ENCODE measurements at regions not wholly inside any gene's neighbourhood (a gene's known extent, or its start where the extent isn't known, plus 50 kb on each side); places are given as distances from the start of the nearest gene placed in this dataset.

DNA sequence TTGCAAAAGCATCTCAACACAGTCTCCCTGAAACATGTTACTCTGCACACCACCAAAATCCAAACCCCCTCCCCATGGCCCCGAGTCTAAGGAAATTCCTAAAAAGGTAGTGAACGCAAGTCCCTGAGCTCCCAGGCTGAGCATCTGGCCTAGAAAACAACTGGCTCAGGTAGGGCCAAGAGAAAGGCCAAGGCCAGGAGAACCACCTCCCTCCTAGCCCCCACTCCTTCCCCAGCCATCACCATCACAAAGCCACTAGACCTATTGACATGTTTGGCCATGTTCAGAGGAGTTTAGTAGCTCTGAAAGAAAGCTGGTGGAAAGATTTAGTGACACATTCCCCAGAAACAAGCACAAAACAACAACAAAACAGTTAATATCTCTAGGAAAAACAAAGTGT is 220.0 kb upstream of the PSMD7 start:
- Histone ChIP-seq H3K36me3 (ENCODE audit: control insufficient read depth, insufficient read depth, low read length) (no peaks in the 10 kb centered on the region), H3K9me3 (ENCODE audit: control insufficient read depth, low read length) (peaks cover 13% of the 10 kb centered on the region), H3K9ac (ENCODE audit: extremely low read depth, low read length, poor library complexity, severe bottlenecking) (no peak overlapping the region), H3K4me3 (ENCODE audit: low read length) (no peak overlapping the region), H3K4me1 (ENCODE audit: control insufficient read depth, insufficient read depth, low read length) (no peaks in the 10 kb centered on the region), H3K27me3 (ENCODE audit: control insufficient read depth, insufficient read depth, low read length, poor library complexity, severe bottlenecking) (no peaks in the 10 kb centered on the region), H3K27ac (ENCODE audit: low read depth, low read length) (no peak overlapping the region)
- H3K27me3 Mint-ChIP-seq (ENCODE audit: insufficient read depth): peaks cover 11% of the 10 kb centered on the region
- no peak for DNase-seq
- H3K36me3 Mint-ChIP-seq (ENCODE audit: low read depth): peaks cover 5% of the 10 kb centered on the region
- H3K9me3 Mint-ChIP-seq: peaks cover 14% of the 10 kb centered on the region
- no peak overlapping the region for H3K4me3 Mint-ChIP-seq
- no peak overlapping the region for H3K27ac Mint-ChIP-seq
- peaks cover 3% of the 10 kb centered on the region for H3K4me1 Mint-ChIP-seq
- 91% methylated on average over 2 of the region's 2 CpGs; no CpG with 5 or more reads in 1 of the 2 experiments for WGBS, 2 experiments (ENCODE audit: insufficient coverage in 1 of 2, insufficient read length in 1 of 2)
- TF ChIP-seq, protein P1, sequence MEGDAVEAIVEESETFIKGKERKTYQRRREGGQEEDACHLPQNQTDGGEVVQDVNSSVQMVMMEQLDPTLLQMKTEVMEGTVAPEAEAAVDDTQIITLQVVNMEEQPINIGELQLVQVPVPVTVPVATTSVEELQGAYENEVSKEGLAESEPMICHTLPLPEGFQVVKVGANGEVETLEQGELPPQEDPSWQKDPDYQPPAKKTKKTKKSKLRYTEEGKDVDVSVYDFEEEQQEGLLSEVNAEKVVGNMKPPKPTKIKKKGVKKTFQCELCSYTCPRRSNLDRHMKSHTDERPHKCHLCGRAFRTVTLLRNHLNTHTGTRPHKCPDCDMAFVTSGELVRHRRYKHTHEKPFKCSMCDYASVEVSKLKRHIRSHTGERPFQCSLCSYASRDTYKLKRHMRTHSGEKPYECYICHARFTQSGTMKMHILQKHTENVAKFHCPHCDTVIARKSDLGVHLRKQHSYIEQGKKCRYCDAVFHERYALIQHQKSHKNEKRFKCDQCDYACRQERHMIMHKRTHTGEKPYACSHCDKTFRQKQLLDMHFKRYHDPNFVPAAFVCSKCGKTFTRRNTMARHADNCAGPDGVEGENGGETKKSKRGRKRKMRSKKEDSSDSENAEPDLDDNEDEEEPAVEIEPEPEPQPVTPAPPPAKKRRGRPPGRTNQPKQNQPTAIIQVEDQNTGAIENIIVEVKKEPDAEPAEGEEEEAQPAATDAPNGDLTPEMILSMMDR (conservative IDR thresholded peaks at IDR 0.05): no peak

DNA sequence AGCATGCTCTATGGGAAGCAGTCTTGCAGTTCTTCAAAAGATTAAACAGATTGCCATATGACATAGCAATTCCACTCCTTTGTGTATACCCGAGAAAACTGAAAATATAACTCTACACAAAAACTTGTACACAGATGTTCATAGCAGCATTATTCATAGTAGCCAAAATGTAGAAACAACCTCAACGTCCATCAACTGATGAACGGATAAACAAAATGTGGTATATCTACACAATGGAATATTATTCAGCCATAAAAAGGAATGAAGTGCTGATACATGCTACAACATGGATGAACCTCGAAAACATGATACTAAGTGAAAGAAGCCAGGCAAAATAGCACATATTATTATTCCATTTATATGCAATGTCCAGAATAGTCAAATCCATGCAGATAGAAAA is 221.2 kb upstream of the PSMD7 start:
- peaks cover 14% of the 10 kb centered on the region for H3K9me3 Mint-ChIP-seq
- no peak overlapping the region for H3K4me3 Mint-ChIP-seq
- peak overlapping the region; percentile 41 for H3K4me3 ChIP-seq (ENCODE audit: low read length)
- TF ChIP-seq, protein P1 (conservative IDR thresholded peaks at IDR 0.05): no peak
- no peak overlapping the region for H3K27ac Mint-ChIP-seq
- WGBS, 2 experiments (ENCODE audit: insufficient coverage in 1 of 2, insufficient read length in 1 of 2): 80 to 94% methylated on average over 1 to 4 of the region's 4 CpGs
- H3K4me1 Mint-ChIP-seq: peaks cover 3% of the 10 kb centered on the region
- no peaks in the 10 kb centered on the region for H3K27me3 ChIP-seq (ENCODE audit: control insufficient read depth, insufficient read depth, low read length, poor library complexity, severe bottlenecking)
- H3K9me3 ChIP-seq (ENCODE audit: control insufficient read depth, low read length): peaks cover 13% of the 10 kb centered on the region
- H3K27ac ChIP-seq (ENCODE audit: low read depth, low read length): no peak overlapping the region
- H3K9ac ChIP-seq (ENCODE audit: extremely low read depth, low read length, poor library complexity, severe bottlenecking): no peak overlapping the region
- peaks cover 13% of the 10 kb centered on the region for H3K27me3 Mint-ChIP-seq (ENCODE audit: insufficient read depth)
- peaks cover 5% of the 10 kb centered on the region for H3K36me3 Mint-ChIP-seq (ENCODE audit: low read depth)
- DNase-seq: no peak
- no peaks in the 10 kb centered on the region for H3K4me1 ChIP-seq (ENCODE audit: control insufficient read depth, insufficient read depth, low read length)
- H3K36me3 ChIP-seq (ENCODE audit: control insufficient read depth, insufficient read depth, low read length): no peaks in the 10 kb centered on the region

DNA sequence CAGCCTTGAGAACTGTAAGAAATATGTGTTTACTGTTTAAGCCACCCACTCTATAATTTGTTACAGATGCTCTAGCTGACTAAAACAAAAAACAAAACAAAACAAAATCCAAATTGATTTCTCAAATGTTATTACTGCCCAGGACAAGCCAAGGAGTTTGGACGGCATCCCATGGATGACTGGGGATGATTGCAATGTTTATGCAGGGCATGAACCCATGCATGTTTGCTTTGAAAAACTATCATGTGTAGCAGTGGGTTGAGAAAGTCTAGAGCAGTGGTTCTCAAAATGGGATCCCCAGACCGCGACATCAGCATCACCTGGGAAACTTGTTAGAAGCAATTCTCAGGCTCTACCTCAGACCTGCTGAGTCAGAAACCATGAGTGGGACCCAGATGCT is 223.2 kb upstream of the PSMD7 start:
- Histone ChIP-seq H3K4me3 (ENCODE audit: low read length) (no peak overlapping the region), H3K4me1 (ENCODE audit: control insufficient read depth, insufficient read depth, low read length) (no peaks in the 10 kb centered on the region), H3K36me3 (ENCODE audit: control insufficient read depth, insufficient read depth, low read length) (no peaks in the 10 kb centered on the region), H3K9me3 (ENCODE audit: control insufficient read depth, low read length) (peaks cover 13% of the 10 kb centered on the region), H3K27me3 (ENCODE audit: control insufficient read depth, insufficient read depth, low read length, poor library complexity, severe bottlenecking) (no peaks in the 10 kb centered on the region), H3K9ac (ENCODE audit: extremely low read depth, low read length, poor library complexity, severe bottlenecking) (no peak overlapping the region), H3K27ac (ENCODE audit: low read depth, low read length) (no peak overlapping the region)
- H3K9me3 Mint-ChIP-seq: peaks cover 14% of the 10 kb centered on the region
- TF ChIP-seq, protein P1 (conservative IDR thresholded peaks at IDR 0.05): no peak
- WGBS, 2 experiments (ENCODE audit: insufficient coverage in 1 of 2, insufficient read length in 1 of 2): 90 to 100% methylated on average over 3 of the region's 3 CpGs
- H3K4me3 Mint-ChIP-seq: no peak overlapping the region
- H3K27ac Mint-ChIP-seq: no peak overlapping the region
- no peak for DNase-seq
- H3K27me3 Mint-ChIP-seq (ENCODE audit: insufficient read depth): peaks cover 18% of the 10 kb centered on the region
- H3K4me1 Mint-ChIP-seq: peaks cover 1% of the 10 kb centered on the region
- peaks cover 5% of the 10 kb centered on the region for H3K36me3 Mint-ChIP-seq (ENCODE audit: low read depth)

Data from endodermal cell (in vitro differentiated cells).